ENCODE measurements at regions not wholly inside any gene's neighbourhood (a gene's known extent, or its start where the extent isn't known, plus 50 kb on each side); places are given as distances from the start of the nearest gene placed in this dataset.

DNA sequence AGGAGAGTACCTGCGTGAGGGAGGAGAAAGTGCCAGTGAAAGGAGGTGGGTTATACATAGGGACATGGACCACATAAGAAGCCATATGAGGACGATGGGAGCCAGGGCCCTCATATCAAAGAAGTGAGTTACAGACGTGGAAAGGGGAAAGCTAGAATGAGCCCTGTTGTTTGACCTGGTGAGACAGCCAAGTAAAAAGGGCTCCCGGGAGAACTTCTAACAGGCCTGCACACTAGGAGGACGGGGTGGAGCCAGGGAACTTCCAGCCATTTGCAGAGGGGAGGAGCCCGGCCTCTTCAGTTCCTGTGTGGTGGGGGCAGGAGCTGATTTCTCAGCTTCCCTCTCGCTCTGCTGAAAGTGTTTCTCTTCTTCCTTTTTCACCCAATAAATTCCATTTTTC, 84.1 kb upstream of the SLC66A3 start:
- no peak overlapping the region for H3K4ac ChIP-seq (ENCODE audit: low read depth, low read length)
- no peak overlapping the region for H2BK120ac ChIP-seq (ENCODE audit: insufficient read depth, low read length, poor library complexity)
- no peak overlapping the region for H2BK12ac ChIP-seq (ENCODE audit: low read length)
- H3K4me1 ChIP-seq (ENCODE audit: control insufficient read depth in 1 of 2, insufficient read depth in 2 of 2, low read length in 2 of 2): no peaks in the 10 kb centered on the region
- no peak overlapping the region for H3K4me2 ChIP-seq (ENCODE audit: low read length)
- no peak overlapping the region for H4K91ac ChIP-seq (ENCODE audit: low read depth, low read length)
- no peak overlapping the region for H3K14ac ChIP-seq (ENCODE audit: low read length)
- no peak overlapping the region for H4K12ac ChIP-seq (ENCODE audit: low read depth, low read length)
- no peaks in the 10 kb centered on the region for H3K79me1 ChIP-seq (ENCODE audit: low read length)
- H3K18ac ChIP-seq (ENCODE audit: low read length): no peak overlapping the region
- H2BK5ac ChIP-seq (ENCODE audit: low read depth, low read length, poor library complexity): no peak overlapping the region
- no CpG with 5 or more reads among the region's 7 CpGs for WGBS (ENCODE audit: extremely low coverage, insufficient coverage, insufficient read length)
- H3K27ac ChIP-seq (ENCODE audit: low read depth, low read length): no peak overlapping the region
- H4K8ac ChIP-seq (ENCODE audit: low read depth, low read length): peak overlapping the region; percentile 30
- no peak overlapping the region for H2AFZ ChIP-seq (ENCODE audit: insufficient read depth, low read length, poor library complexity)
- H3K79me2 ChIP-seq (ENCODE audit: control insufficient read depth, insufficient read depth, low read length, poor library complexity): no peaks in the 10 kb centered on the region
- no peaks in the 10 kb centered on the region for H3K36me3 ChIP-seq (ENCODE audit: control insufficient read depth in 1 of 2, insufficient read depth in 2 of 2, low read length in 2 of 2)
- H2AK5ac ChIP-seq (ENCODE audit: low read length): no peak overlapping the region
- H3K27me3 ChIP-seq (ENCODE audit: insufficient read depth, low read length): no peaks in the 10 kb centered on the region
- H3K9ac ChIP-seq (ENCODE audit: low read length): no peak overlapping the region
- no peak overlapping the region for H3K23ac ChIP-seq (ENCODE audit: low read length)
- no peak for DNase-seq
- no peak overlapping the region for H3K4me3 ChIP-seq (ENCODE audit: low read depth, low read length)
- peaks cover 2% of the 10 kb centered on the region for H3K9me3 ChIP-seq (ENCODE audit: insufficient read depth, low read depth, low read length)

DNA sequence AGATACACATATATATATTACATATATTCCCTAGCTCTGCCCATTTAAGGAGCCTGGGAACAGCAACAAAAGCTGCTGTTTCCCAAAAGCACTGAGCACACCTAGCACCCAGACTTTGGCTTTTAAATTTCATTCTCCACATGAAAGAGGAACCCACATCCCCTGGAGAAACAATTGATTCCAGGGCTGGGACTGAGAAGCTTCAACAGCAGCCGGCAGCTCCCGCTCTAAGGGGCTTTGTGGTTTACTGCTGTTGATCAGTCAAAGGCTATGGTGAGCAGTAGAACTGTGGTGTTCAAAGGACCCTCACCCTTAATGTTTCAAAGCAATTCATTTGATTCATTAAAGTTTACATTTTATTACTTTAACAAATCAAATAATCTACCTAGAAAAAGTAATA, 83.3 kb upstream of the SLC66A3 start:
- Histone ChIP-seq H3K18ac (ENCODE audit: low read length) (no peak overlapping the region), H3K79me1 (ENCODE audit: low read length) (no peaks in the 10 kb centered on the region), H3K79me2 (ENCODE audit: control insufficient read depth, insufficient read depth, low read length, poor library complexity) (no peaks in the 10 kb centered on the region), H3K4me1 (ENCODE audit: control insufficient read depth in 1 of 2, insufficient read depth in 2 of 2, low read length in 2 of 2) (no peaks in the 10 kb centered on the region), H2BK120ac (ENCODE audit: insufficient read depth, low read length, poor library complexity) (no peak overlapping the region), H3K27ac (ENCODE audit: low read depth, low read length) (no peak overlapping the region), H4K12ac (ENCODE audit: low read depth, low read length) (no peak overlapping the region), H3K27me3 (ENCODE audit: insufficient read depth, low read length) (no peaks in the 10 kb centered on the region), H3K9me3 (ENCODE audit: insufficient read depth, low read depth, low read length) (peaks cover 2% of the 10 kb centered on the region), H3K14ac (ENCODE audit: low read length) (no peak overlapping the region), H3K4me3 (ENCODE audit: low read depth, low read length) (no peak overlapping the region), H2BK12ac (ENCODE audit: low read length) (no peak overlapping the region), H3K9ac (ENCODE audit: low read length) (no peak overlapping the region), H3K23ac (ENCODE audit: low read length) (no peak overlapping the region), H2AK5ac (ENCODE audit: low read length) (no peak overlapping the region), H4K8ac (ENCODE audit: low read depth, low read length) (no peak overlapping the region), H4K91ac (ENCODE audit: low read depth, low read length) (no peak overlapping the region), H3K4me2 (ENCODE audit: low read length) (no peak overlapping the region), H2BK5ac (ENCODE audit: low read depth, low read length, poor library complexity) (no peak overlapping the region), H3K36me3 (ENCODE audit: control insufficient read depth in 1 of 2, insufficient read depth in 2 of 2, low read length in 2 of 2) (no peaks in the 10 kb centered on the region), H2AFZ (ENCODE audit: insufficient read depth, low read length, poor library complexity) (no peak overlapping the region), H3K4ac (ENCODE audit: low read depth, low read length) (no peak overlapping the region)
- no peak for DNase-seq
- no CpG with 5 or more reads among the region's 2 CpGs for WGBS (ENCODE audit: extremely low coverage, insufficient coverage, insufficient read length)

DNA sequence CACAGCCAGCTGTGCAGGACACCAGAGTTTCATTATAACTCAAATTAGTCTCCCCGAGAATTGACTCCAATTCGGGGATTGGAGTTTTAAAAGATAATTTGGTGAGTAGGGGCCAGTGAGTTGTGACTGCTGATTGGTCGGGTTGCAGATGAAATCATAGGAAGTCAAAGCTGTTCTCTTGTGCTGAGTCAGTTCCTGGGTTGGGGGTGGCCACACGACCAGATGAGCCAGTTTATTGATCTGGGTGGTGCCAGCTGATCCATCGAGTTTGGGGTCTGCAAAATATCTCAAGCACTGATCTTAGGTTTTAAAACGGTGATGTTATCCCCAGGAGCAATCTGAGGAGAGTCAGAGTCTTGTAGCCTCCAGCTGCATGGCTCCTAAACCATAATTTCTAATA, 82.7 kb upstream of the SLC66A3 start:
- DNase-seq: no peak
- Histone ChIP-seq H3K4me1 (ENCODE audit: control insufficient read depth in 1 of 2, insufficient read depth in 2 of 2, low read length in 2 of 2) (no peaks in the 10 kb centered on the region), H2BK120ac (ENCODE audit: insufficient read depth, low read length, poor library complexity) (no peak overlapping the region), H4K12ac (ENCODE audit: low read depth, low read length) (no peak overlapping the region), H4K8ac (ENCODE audit: low read depth, low read length) (no peak overlapping the region), H2BK12ac (ENCODE audit: low read length) (no peak overlapping the region), H3K4me2 (ENCODE audit: low read length) (no peak overlapping the region), H3K9ac (ENCODE audit: low read length) (no peak overlapping the region), H3K18ac (ENCODE audit: low read length) (no peak overlapping the region), H3K27ac (ENCODE audit: low read depth, low read length) (no peak overlapping the region), H3K79me2 (ENCODE audit: control insufficient read depth, insufficient read depth, low read length, poor library complexity) (no peaks in the 10 kb centered on the region), H2AK5ac (ENCODE audit: low read length) (no peak overlapping the region), H3K9me3 (ENCODE audit: insufficient read depth, low read depth, low read length) (no peaks in the 10 kb centered on the region), H2BK5ac (ENCODE audit: low read depth, low read length, poor library complexity) (no peak overlapping the region), H3K4me3 (ENCODE audit: low read depth, low read length) (no peak overlapping the region), H2AFZ (ENCODE audit: insufficient read depth, low read length, poor library complexity) (no peak overlapping the region), H3K14ac (ENCODE audit: low read length) (no peak overlapping the region), H3K27me3 (ENCODE audit: insufficient read depth, low read length) (no peaks in the 10 kb centered on the region), H3K36me3 (ENCODE audit: control insufficient read depth in 1 of 2, insufficient read depth in 2 of 2, low read length in 2 of 2) (no peaks in the 10 kb centered on the region), H3K79me1 (ENCODE audit: low read length) (no peaks in the 10 kb centered on the region), H4K91ac (ENCODE audit: low read depth, low read length) (no peak overlapping the region), H3K23ac (ENCODE audit: low read length) (no peak overlapping the region), H3K4ac (ENCODE audit: low read depth, low read length) (no peak overlapping the region)
- WGBS (ENCODE audit: extremely low coverage, insufficient coverage, insufficient read length): no CpG with 5 or more reads among the region's 6 CpGs

DNA sequence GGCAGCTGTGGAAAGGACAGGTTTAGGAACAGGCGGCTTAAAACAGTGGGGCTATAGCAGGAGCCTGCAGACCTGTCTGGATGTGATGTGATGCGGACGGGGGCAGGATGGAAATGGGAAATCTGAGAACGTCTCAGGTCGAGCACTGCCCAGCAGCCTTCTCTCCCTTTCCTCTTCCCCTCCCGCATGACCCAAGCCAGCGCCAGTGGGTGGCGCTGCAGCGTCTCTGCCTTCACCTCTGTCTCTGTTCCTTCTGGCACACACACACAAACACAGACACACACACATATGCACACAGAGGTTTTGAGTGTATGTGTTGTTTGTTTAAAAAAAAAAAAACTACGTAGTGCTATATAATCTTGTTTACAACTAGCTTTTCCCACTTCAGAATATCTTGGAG, 82.0 kb upstream of the SLC66A3 start:
- no peak overlapping the region for H4K12ac ChIP-seq (ENCODE audit: low read depth, low read length)
- no peak overlapping the region for H3K27ac ChIP-seq (ENCODE audit: low read depth, low read length)
- H4K91ac ChIP-seq (ENCODE audit: low read depth, low read length): no peak overlapping the region
- no peak overlapping the region for H2BK5ac ChIP-seq (ENCODE audit: low read depth, low read length, poor library complexity)
- H3K9me3 ChIP-seq (ENCODE audit: insufficient read depth, low read depth, low read length): no peaks in the 10 kb centered on the region
- H3K4me3 ChIP-seq (ENCODE audit: low read depth, low read length): no peak overlapping the region
- H2AK5ac ChIP-seq (ENCODE audit: low read length): no peak overlapping the region
- no peak overlapping the region for H3K14ac ChIP-seq (ENCODE audit: low read length)
- no peak overlapping the region for H2AFZ ChIP-seq (ENCODE audit: insufficient read depth, low read length, poor library complexity)
- peak in 1 of 2 donors; percentile 14 for DNase-seq
- no CpG with 5 or more reads among the region's 10 CpGs for WGBS (ENCODE audit: extremely low coverage, insufficient coverage, insufficient read length)
- no peak overlapping the region for H2BK120ac ChIP-seq (ENCODE audit: insufficient read depth, low read length, poor library complexity)
- H3K79me2 ChIP-seq (ENCODE audit: control insufficient read depth, insufficient read depth, low read length, poor library complexity): no peaks in the 10 kb centered on the region
- peak overlapping the region; percentile 10 for H3K4me2 ChIP-seq (ENCODE audit: low read length)
- no peak overlapping the region for H2BK12ac ChIP-seq (ENCODE audit: low read length)
- no peak overlapping the region for H3K9ac ChIP-seq (ENCODE audit: low read length)
- H3K4ac ChIP-seq (ENCODE audit: low read depth, low read length): no peak overlapping the region
- no peak overlapping the region for H4K8ac ChIP-seq (ENCODE audit: low read depth, low read length)
- H3K23ac ChIP-seq (ENCODE audit: low read length): no peak overlapping the region
- no peaks in the 10 kb centered on the region for H3K27me3 ChIP-seq (ENCODE audit: insufficient read depth, low read length)
- no peaks in the 10 kb centered on the region for H3K4me1 ChIP-seq (ENCODE audit: control insufficient read depth in 1 of 2, insufficient read depth in 2 of 2, low read length in 2 of 2)
- no peaks in the 10 kb centered on the region for H3K36me3 ChIP-seq (ENCODE audit: control insufficient read depth in 1 of 2, insufficient read depth in 2 of 2, low read length in 2 of 2)
- no peaks in the 10 kb centered on the region for H3K79me1 ChIP-seq (ENCODE audit: low read length)
- H3K18ac ChIP-seq (ENCODE audit: low read length): no peak overlapping the region

Data from trophoblast cell (in vitro differentiated cells and primary cell).